A673 (cell line): ENCODE measurements at regions not wholly inside any gene's neighbourhood (a gene's known extent, or its start where the extent isn't known, plus 50 kb on each side); places are given as distances from the start of the nearest gene placed in this dataset.

ENCODE experiments used
- CTCF ChIP-seq: fragments of 300-800, 200-600 bp; sonication (generic); conservative IDR thresholded peaks from 2 replicates; pipeline ENCODE4 v1.5.1; 2017; ENCODE audit warnings: low read depth, mild to moderate bottlenecking, antibody characterized with exemption, low read length, moderate library complexity, mixed read lengths
- EZH2 ChIP-seq: fragments of 200-600 bp; sonication (generic); IDR thresholded peaks from 2 replicates; pipeline ENCODE4 v1.6.1; 2017; ENCODE audit warnings: borderline replicate concordance, low read depth, mild to moderate bottlenecking, mixed read lengths, antibody characterized with exemption, low read length; ENCODE audit not compliant: poor library complexity, severe bottlenecking

GRCh38 chr1:38207906-38208305 is 161.3 kb upstream of the POU3F1 start:
- TF ChIP-seq EZH2: no peak
- no peak for TF ChIP-seq CTCF
